GM18907 (cell line): ENCODE measurements at regions not wholly inside any gene's neighbourhood (a gene's known extent, or its start where the extent isn't known, plus 50 kb on each side); places are given as distances from the start of the nearest gene placed in this dataset.

Source experiments
- ATAC-seq: cut with Tn5 transposase; IDR thresholded peaks from one replicate; pipeline ENCODE4 v1.9.1; 2021; ENCODE audit warnings: mild to moderate bottlenecking, moderate library complexity; ENCODE audit not compliant: unreplicated experiment

DNA sequence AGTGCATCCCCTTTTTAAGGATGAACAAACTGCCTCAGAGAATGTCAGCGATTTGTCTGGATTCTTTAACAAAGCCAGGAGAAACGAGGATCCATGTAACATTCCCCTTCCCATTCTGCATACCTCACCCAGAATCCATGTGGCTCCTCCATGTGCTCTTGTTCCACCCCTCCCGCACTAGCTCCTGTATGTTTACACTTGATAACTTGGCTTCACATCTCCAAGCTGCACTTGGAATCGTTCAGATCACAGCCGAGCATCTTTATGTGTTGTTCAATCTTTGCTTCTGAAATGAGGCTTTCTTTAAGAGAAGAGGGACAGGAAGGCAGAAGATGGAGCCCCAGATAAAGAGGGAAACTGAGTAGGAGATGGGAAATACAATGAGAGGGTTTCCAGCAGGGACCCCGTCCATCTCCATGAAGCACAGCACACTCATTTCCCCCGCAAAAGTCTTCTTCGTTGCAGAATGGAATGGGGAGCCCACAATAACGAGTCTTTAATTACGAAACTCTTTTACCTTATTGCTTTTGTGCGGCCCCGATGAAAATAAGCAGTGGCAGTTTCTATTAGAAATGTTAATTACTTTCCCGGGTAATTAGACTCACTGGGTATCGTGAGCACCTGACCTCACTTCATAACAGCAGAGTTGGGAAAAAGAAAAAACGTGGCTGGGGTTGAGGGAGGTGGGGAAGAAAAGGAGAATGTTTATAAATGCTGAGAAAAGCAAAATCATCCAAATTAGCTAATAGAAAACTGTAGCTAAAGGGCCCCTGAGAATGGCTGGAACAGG is 96.8 kb upstream of the ISX start:
- ATAC-seq: no peak

DNA sequence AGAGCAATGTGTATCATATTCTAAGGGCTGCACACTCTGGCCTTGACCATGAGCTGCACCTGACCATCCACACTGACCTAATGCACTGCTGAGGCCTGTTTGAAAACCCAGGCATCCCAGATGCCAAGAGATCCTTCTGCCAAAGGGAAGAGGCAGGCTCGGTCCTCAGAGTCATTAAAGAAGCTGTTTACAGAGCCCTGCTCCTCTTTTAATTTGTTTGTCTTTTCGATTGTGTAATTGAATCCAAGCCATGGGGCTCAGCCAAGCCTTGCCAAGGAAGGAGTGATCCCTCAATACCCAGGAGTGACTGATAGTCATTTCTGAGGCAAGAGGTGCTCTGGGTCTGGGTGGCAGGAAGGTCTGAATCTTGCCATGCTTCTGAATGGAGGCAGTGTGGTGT is 94.5 kb upstream of the ISX start:
- ATAC-seq: no peak

DNA sequence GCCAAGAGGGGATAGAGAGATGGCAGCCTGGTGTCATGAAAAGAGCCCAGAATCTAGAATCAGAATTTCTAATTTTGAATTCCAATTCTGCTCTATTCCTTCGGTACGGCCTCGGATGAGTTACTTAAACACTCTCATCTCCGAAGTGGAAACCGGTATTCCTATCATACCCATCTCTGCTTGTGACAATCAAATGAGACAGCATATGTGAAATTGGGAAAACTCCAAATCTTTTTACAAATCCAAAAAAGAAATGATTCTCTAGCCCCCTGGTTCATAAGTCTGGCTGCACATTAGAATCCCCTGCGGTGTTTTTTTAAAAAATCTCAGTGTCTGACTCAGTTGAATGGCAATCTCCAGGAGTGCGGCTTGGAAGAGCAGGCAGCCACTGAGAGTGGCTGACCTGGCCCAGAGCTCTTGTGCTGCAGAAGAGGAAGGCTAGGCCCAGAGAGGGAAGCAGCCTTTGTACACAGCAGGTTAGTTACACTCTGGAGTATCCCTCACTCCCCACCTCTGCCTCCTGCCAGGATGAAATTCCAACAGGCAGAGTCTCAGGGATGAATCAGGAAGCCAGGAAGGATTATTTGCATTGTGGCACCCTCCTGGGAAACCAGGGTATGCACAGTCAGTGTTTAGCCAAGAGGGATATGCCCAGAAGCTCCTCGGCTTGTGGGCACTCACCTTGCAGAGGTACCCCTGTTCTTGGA is 93.6 kb upstream of the ISX start:
- ATAC-seq: no peak

GRCh38 chr22:34973016-34973415 is 92.9 kb upstream of the ISX start:
- no peak for ATAC-seq

- no peak for ATAC-seq
These were observed 92.0 kb upstream of the ISX start for GRCh38 chr22:34973926-34974325.

DNA sequence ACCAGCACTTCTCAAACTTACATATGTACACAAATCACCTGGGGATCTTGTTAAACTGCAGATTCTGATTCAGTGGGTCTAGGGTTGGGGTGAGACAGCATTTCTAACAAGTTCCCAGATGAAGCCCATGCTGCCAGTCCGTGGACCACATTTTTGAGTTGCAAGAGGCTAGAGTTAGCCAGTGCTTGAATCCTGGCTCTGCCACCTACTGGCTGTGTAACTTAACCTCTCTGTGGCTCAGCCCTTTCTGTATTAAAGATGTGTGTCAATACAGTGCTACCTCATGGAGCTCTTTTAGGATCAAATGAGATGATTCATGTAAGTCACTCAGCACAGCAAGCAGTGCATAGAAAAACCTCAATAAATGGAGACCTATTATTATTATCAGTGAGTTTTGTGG is 90.2 kb upstream of the ISX start:
- no peak for ATAC-seq

GRCh38 chr22:34976474-34976873 is 89.5 kb upstream of the ISX start:
- no peak for ATAC-seq

- no peak for ATAC-seq
These were observed 89.1 kb upstream of the ISX start for GRCh38 chr22:34976886-34977285.

- no peak for ATAC-seq
These were observed 79.4 kb upstream of the ISX start for GRCh38 chr22:34986523-34986922.

GRCh38 chr22:34992672-34993071 is 73.3 kb upstream of the ISX start:
- ATAC-seq: no peak

DNA sequence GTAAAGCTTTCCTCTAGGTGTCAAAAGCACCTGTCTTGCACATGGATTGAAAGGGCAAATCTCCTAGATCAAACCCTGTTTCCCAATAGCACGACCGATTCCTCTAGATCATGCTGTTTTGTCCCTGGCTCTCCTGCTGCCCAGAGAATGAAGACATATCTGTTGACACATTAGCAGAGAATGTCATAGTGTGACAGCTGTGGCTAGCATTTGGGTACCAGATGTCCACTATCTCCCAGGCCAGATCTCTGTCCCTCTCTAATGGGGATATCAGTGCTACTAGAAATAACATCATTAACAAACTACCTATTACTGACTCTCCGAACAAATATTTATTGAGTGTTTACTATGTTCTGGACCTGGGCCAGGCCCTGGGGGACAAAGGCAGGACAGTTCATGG is 72.4 kb upstream of the ISX start:
- no peak for ATAC-seq

DNA sequence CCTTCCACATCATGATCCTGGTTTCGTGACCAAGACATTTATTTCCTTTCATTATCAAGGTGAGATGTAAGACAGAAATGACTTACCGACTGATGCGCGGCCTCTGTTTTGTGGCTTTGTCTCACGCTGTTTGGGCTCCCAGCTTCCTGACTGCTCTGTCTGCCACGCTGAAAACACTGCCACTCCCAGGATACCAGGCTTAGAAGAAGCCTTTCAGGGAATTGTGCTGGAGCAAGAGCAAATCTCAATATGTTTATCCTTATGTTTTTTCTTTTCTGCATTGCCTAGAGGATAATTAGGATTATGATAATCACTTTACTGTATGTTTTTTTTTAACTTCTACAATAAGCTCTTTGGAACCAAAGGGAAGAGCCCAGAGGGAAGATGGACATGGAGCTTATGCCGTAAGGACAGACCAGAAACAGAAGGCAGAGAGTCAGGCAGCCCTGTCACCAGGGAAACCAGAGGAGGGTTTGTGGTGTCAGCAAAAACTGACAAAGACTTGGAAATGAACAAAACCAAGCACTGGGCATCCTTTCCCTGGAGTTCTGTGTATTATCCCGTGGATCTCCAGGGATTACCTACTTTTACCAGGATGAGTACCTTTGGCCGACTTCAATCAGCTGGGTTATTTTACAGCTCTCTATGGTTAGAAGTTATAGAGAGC is 68.2 kb upstream of the ISX start:
- ATAC-seq: no peak

GRCh38 chr22:34998921-34999320 is 67.0 kb upstream of the ISX start:
- ATAC-seq: no peak

DNA sequence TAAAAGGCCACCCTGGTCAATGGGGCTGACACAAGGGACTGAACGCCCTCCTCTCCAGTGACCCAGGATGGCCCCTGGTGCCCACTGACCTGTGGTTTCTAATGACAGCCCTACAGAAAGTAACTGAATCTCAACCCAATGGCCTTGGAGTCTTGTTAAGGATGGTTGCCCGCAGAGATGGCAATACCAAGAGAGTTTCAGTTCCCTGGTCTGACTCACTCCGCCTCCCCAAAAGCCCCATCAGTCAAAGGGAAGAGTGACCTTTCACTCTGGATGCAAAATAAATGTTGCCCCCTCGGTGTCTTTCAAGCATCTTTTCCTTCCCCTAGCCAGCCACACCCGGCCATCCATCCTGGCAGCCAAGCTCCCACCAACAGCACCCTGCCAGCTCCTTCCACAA is 57.7 kb upstream of the ISX start:
- no peak for ATAC-seq

- ATAC-seq: no peak
These were observed 55.4 kb upstream of the ISX start for GRCh38 chr22:35010543-35010942.

DNA sequence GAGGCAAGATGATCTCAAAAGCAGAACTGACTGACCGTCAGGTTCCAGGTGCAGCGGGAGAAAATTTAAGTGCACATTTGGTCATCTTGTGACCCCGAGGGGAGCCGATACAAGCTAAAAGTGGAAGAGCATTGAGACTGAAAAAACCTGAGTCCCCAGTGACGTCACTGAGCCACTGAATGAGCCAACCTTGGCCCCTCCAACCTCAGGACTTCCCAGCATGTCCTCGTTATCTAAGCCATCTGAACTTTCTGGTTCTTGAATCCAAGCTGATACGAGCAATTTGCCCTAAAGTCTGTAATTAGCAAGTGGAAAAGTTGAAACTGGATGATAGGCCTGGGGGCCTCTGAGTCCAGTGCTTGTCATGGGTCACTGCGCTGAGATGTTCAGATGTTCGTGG is 51.1 kb upstream of the ISX start:
- ATAC-seq: no peak
